ENCODE measurements at regions not wholly inside any gene's neighbourhood (a gene's known extent, or its start where the extent isn't known, plus 50 kb on each side); places are given as distances from the start of the nearest gene placed in this dataset.
"Not testable (repeated sequence)": the region's sequence is repeated elsewhere in the genome, so short reads cannot be mapped to it uniquely, and the experiment has no call there.

DNA sequence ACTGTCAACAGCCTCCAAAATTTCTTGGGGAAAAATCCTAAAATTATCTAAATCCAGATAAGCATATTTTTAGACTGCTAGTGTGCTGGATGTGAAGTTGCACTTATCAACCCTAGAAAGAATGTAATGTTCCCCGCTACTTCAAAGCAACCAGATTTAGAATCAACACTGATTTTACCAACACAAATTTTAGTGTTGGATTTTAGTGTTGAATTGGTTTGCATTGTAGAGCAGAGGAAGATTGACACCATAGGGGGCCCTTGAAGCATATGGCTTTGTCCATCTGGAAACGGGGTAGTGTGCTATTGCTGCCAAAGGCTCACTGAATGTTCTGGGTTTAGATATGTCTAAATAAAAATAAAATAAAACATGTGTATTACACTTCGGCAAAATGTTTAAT is 126.3 kb upstream of the EMCN start:
- no peak for DNase-seq (ENCODE audit: low spot score)

DNA sequence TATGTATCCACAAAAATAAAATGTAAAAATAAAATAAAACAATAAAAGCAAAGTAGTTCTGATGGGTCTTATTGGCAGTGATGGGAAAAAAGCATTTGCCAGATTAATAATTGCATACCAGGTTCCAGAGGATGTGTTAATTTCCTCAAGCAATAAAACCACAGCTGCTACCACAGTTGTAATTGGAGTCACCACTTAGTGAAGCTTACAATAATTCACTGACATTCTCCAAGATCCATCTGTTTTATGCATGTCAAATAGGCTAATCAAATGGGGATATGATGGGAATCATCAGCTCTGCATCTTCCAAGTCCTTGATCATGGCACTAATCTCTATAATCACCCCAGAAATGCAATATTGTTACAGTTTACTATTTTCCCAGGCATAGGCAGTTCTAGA is 123.5 kb upstream of the EMCN start:
- no peak for DNase-seq (ENCODE audit: low spot score)

GRCh38 chr4:100635899-100636298 is 118.1 kb upstream of the EMCN start:
- no peak for DNase-seq (ENCODE audit: low spot score)

DNA sequence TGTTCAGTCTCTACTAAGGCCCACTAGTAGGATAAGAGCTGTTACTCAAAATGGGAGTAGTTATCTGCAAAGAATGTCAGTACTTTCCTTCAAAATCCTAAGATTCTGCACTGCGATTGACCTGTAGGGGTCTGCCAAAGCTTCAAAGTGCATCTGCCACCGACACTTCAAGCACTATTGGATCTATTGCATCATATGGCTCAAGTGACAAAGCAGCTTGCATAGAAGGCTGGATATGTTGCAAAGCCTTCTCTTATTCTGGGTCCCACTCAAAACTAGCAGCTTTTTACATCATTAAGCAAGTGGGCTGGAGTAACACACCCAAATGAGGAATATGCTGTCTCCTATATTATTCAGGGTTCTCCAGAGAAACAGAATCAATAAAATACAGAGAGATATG is 115.4 kb upstream of the EMCN start:
- DNase-seq (ENCODE audit: low spot score), result no peak

DNA sequence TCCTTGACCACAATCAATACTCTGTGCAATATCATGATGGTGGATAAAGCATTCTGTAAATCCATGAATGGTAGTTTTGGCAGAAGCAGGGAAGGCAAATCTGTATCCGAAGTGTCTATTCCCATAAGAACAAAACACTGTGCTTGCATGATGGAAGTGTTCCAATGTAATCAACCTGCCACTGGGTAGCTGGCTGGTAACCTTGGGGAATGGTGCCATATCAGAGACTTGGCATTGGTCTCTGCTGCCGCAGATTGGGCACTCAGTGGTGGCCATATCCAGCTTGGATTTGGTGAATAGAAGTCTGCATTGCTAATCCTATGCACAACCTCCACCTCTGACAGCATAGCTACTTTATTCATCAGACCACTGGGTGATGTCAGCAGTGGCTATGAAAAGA is 114.3 kb upstream of the EMCN start:
- DNase-seq (ENCODE audit: low spot score), result no peak

GRCh38 chr4:100631281-100631968 is 113.6 kb upstream of the EMCN start:
- DNase-seq (ENCODE audit: low spot score), result no peak

DNA sequence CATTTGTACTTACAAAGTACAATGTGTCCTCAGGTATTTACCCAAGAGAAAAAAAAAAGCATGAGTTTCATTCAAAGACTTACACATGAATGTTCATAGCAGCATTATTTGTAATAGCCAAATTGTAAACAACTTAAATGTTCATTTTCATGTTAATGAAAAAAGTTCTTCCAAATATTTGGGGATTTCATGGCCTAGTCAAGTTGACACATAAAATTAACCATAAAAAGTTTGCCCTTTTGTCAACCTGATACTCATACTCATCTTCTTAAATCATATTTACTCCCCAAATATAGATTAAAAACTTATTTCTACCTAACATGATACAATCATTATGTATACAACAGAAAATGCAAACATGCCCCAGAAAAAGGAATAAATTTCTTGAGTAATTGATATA is 112.5 kb upstream of the EMCN start:
- no peak for DNase-seq (ENCODE audit: low spot score)

GRCh38 chr4:100609810-100610209 is 92.0 kb upstream of the EMCN start:
- no peak for DNase-seq (ENCODE audit: low spot score)

GRCh38 chr4:100608651-100609050 is 90.8 kb upstream of the EMCN start:
- not testable (repeated sequence) for DNase-seq (ENCODE audit: low spot score)

GRCh38 chr4:100605144-100605543 is 87.3 kb upstream of the EMCN start:
- no peak for DNase-seq (ENCODE audit: low spot score)

DNA sequence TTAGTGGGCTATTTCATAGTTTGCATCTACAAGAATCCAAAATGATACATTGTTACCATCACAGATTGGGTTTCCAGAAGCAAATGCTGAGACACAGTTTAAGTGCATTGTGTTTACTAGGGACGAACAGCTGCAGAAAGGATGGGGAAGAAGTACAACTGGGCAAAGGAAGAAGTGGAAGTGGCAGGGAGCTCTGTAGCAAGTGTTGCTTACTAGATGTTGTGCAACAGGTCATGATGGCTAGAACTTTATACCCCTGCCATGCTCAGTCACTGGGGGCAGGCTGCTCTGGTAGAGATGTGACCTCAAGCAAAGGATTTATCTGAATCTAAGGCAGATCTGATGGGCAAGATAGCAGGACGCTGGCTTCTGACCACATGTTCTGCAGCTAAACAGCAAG is 76.1 kb upstream of the EMCN start:
- DNase-seq (ENCODE audit: low spot score), result no peak

- no peak for DNase-seq (ENCODE audit: low spot score)
These were observed 73.5 kb upstream of the EMCN start for GRCh38 chr4:100591161-100591876.

- DNase-seq (ENCODE audit: low spot score), result no peak
These were observed 72.5 kb upstream of the EMCN start for GRCh38 chr4:100590325-100590724.

- DNase-seq (ENCODE audit: low spot score), result no peak
These were observed 70.3 kb upstream of the EMCN start for GRCh38 chr4:100588076-100588475.

DNA sequence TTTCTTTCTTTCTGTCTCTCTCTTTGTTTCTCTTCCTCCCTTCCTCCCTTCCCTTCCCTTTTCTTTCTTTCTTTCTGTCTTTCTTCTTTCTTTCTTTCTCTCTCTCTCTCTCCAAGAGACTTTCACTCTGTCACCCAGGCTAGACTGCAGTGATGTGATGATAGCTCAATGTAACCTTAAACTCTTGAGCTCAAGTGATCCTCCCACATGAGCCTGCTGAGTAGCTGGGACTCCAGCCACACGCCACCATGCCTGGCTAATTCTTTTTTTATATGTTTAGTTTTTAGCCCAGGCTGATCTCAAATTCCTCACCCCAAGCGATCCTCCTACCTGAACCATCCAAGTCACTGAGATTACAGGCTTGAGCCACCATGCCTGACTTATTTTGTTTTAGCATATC is 64.3 kb upstream of the EMCN start:
- DNase-seq (ENCODE audit: low spot score), result no peak

GRCh38 chr4:100581337-100581736 is 63.5 kb upstream of the EMCN start:
- DNase-seq (ENCODE audit: low spot score), result no peak

- no peak for DNase-seq (ENCODE audit: low spot score)
These were observed 58.7 kb upstream of the EMCN start for GRCh38 chr4:100576570-100576969.

GRCh38 chr4:100574607-100575006 is 56.8 kb upstream of the EMCN start:
- no peak for DNase-seq (ENCODE audit: low spot score)

GRCh38 chr4:100569196-100569595 is 51.4 kb upstream of the EMCN start:
- DNase-seq (ENCODE audit: low spot score), result no peak
